ENCODE measurements at regions not wholly inside any gene's neighbourhood (a gene's known extent, or its start where the extent isn't known, plus 50 kb on each side); places are given as distances from the start of the nearest gene placed in this dataset.

GRCh38 chr6:24069526-24069925 lies 56.5 kb upstream of the NRSN1 start:
- H3K27ac ChIP-seq (ENCODE audit: low read depth, low read length) = no peak overlapping the region
- H4K20me1 ChIP-seq (ENCODE audit: insufficient read depth) = no peaks in the 10 kb centered on the region
- H3K9me3 ChIP-seq (ENCODE audit: control insufficient read depth in 1 of 2, insufficient read depth in 1 of 2, low read depth in 1 of 2, low read length in 2 of 2) = no peaks in the 10 kb centered on the region
- intact Hi-C loops (cut with micrococcal nuclease) = loop anchor here (5.0 kb wide), 1 partner anchor 63 kb away; no protein-coding TSS in a partner anchor
- POLR2A ChIA-PET = no interaction called here
- no peaks in the 10 kb centered on the region for H3K4me1 ChIP-seq (ENCODE audit: control insufficient read depth in 1 of 2, insufficient read depth in 2 of 2, low read length in 2 of 2)
- CTCF ChIA-PET = no interaction called here
- H3K27me3 ChIP-seq (ENCODE audit: insufficient read depth, low read length) = no peaks in the 10 kb centered on the region
- RAD21 ChIA-PET (ENCODE audit: low non-redundant PET in 1 of 2, low total read pairs in 2 of 2, uncharacterized antibody in 2 of 2, unreplicated experiment in 2 of 2) = no interaction called here
- ATAC-seq (no peak), DNase-seq (ENCODE audit: low read depth, low spot score) (no peak)
- no peak overlapping the region for H3K9ac ChIP-seq (ENCODE audit: low read length)
- no peaks in the 10 kb centered on the region for H3K36me3 ChIP-seq (ENCODE audit: control insufficient read depth in 1 of 2, insufficient read depth in 2 of 2, low read length in 2 of 2)
- no peaks in the 10 kb centered on the region for H3K79me2 ChIP-seq (ENCODE audit: insufficient read depth, low read length)
- H3K4me2 ChIP-seq (ENCODE audit: low read length) = no peak overlapping the region
- TF ChIP-seq MAX (IDR thresholded peaks at IDR 0.05) = no peak
- no peak for TF ChIP-seq REST (IDR thresholded peaks at IDR 0.05; ENCODE audit: low read depth)
- no peak for TF ChIP-seq EZH2 (IDR thresholded peaks at IDR 0.05)
- no peak for TF ChIP-seq SRF (IDR thresholded peaks at IDR 0.05; ENCODE audit: low read depth)
- no peak for TF ChIP-seq CEBPB (IDR thresholded peaks at IDR 0.05; ENCODE audit: low read depth)
- H3K9me2 ChIP-seq (ENCODE audit: insufficient read depth) = no peaks in the 10 kb centered on the region
- BruUV-seq (replicated peaks) = no TSS peak
- H2AFZ ChIP-seq (ENCODE audit: low read depth, low read length, poor library complexity, severe bottlenecking) = no peak overlapping the region
- no peak overlapping the region for H3K4me3 ChIP-seq (replicated peaks in 1 of 2; ENCODE audit: low read depth in 1 of 2, low read length in 2 of 2)

GRCh38 chr6:24072038-24072746 lies 53.8 kb upstream of the NRSN1 start:
- H3K36me3 ChIP-seq (ENCODE audit: control insufficient read depth in 1 of 2, insufficient read depth in 2 of 2, low read length in 2 of 2) = no peaks in the 10 kb centered on the region
- intact Hi-C loops (cut with micrococcal nuclease) = no loop called here
- H3K4me1 ChIP-seq (ENCODE audit: control insufficient read depth in 1 of 2, insufficient read depth in 2 of 2, low read length in 2 of 2) = no peaks in the 10 kb centered on the region
- ChIA-PET RAD21 (ENCODE audit: low non-redundant PET in 1 of 2, low total read pairs in 2 of 2, uncharacterized antibody in 2 of 2, unreplicated experiment in 2 of 2) (no interaction called here), CTCF (no interaction called here), POLR2A (no interaction called here)
- H3K4me2 ChIP-seq (ENCODE audit: low read length) = no peak overlapping the region
- DNase-seq (ENCODE audit: low read depth, low spot score) = no peak
- no peak for ATAC-seq
- no peak overlapping the region for H3K27ac ChIP-seq (ENCODE audit: low read depth, low read length)
- no peaks in the 10 kb centered on the region for H3K9me3 ChIP-seq (ENCODE audit: control insufficient read depth in 1 of 2, insufficient read depth in 1 of 2, low read depth in 1 of 2, low read length in 2 of 2)
- H2AFZ ChIP-seq (ENCODE audit: low read depth, low read length, poor library complexity, severe bottlenecking) = no peak overlapping the region
- no peaks in the 10 kb centered on the region for H4K20me1 ChIP-seq (ENCODE audit: insufficient read depth)
- no peak overlapping the region for H3K9ac ChIP-seq (ENCODE audit: low read length)
- H3K4me3 ChIP-seq (replicated peaks in 1 of 2; ENCODE audit: low read depth in 1 of 2, low read length in 2 of 2) = no peak overlapping the region
- H3K79me2 ChIP-seq (ENCODE audit: insufficient read depth, low read length) = no peaks in the 10 kb centered on the region
- H3K9me2 ChIP-seq (ENCODE audit: insufficient read depth) = no peaks in the 10 kb centered on the region
- no TSS peak for BruUV-seq (replicated peaks)
- no peaks in the 10 kb centered on the region for H3K27me3 ChIP-seq (ENCODE audit: insufficient read depth, low read length)
- TF ChIP-seq CBX3 (IDR thresholded peaks at IDR 0.05; ENCODE audit: low read depth) (no peak), CTCF (IDR thresholded peaks at IDR 0.05 in 2 of 3, conservative IDR thresholded peaks at IDR 0.05 in 1 of 3; ENCODE audit: borderline replicate concordance in 1 of 3, insufficient read depth in 1 of 3, low read depth in 2 of 3, low read length in 2 of 3) (no peak), POLR2AphosphoS5 (IDR thresholded peaks at IDR 0.05; ENCODE audit: low read depth, low read length) (no peak), FOSL1 (IDR thresholded peaks at IDR 0.05; ENCODE audit: low read depth) (no peak), REST (IDR thresholded peaks at IDR 0.05; ENCODE audit: low read depth) (no peak), SRF (IDR thresholded peaks at IDR 0.05; ENCODE audit: low read depth) (no peak), POLR2A (IDR thresholded peaks at IDR 0.05; ENCODE audit: borderline replicate concordance, extremely low read depth, insufficient read depth, insufficient read length) (no peak)
